ENCODE measurements at regions not wholly inside any gene's neighbourhood (a gene's known extent, or its start where the extent isn't known, plus 50 kb on each side); places are given as distances from the start of the nearest gene placed in this dataset.

DNA sequence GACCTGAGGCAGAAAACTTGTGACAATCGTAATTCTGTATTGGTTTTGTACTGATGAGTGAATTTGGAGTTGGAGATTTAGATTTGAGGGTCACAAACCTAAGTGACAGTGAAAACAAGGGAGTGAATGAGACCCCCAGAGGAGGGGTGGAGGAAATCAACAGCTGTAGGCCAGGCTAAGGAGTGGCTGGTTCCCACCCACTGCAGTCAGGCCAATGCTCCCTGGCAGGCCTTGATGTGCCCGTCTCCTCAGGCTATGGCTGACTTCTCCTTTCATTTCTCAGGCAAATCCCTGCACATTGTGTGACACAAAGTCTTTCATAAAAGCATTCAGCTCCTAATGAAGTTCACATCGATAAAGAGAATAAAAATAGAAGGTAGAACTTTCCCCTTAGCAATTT, 557.6 kb downstream of the CETN3 start:
- no peak overlapping the region for H3K9ac ChIP-seq (ENCODE audit: low read length in 3 of 3)
- intact Hi-C loops (cut with DNase I) = no loop called here
- H3K9me3 ChIP-seq (ENCODE audit: control insufficient read depth in 2 of 3, insufficient read depth in 1 of 3, low read length in 3 of 3) = no peaks in the 10 kb centered on the region
- TF ChIP-seq, protein P1, sequence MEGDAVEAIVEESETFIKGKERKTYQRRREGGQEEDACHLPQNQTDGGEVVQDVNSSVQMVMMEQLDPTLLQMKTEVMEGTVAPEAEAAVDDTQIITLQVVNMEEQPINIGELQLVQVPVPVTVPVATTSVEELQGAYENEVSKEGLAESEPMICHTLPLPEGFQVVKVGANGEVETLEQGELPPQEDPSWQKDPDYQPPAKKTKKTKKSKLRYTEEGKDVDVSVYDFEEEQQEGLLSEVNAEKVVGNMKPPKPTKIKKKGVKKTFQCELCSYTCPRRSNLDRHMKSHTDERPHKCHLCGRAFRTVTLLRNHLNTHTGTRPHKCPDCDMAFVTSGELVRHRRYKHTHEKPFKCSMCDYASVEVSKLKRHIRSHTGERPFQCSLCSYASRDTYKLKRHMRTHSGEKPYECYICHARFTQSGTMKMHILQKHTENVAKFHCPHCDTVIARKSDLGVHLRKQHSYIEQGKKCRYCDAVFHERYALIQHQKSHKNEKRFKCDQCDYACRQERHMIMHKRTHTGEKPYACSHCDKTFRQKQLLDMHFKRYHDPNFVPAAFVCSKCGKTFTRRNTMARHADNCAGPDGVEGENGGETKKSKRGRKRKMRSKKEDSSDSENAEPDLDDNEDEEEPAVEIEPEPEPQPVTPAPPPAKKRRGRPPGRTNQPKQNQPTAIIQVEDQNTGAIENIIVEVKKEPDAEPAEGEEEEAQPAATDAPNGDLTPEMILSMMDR (IDR thresholded peaks at IDR 0.05; ENCODE audit: borderline replicate concordance, extremely low read depth, insufficient read depth) = no peak
- FAIRE-seq = no peak
- no peak for DNase-seq
- H3K36me3 ChIP-seq (ENCODE audit: control insufficient read depth in 2 of 3, insufficient read depth in 3 of 3, low read length in 3 of 3) = no peaks in the 10 kb centered on the region
- H3K27me3 ChIP-seq (ENCODE audit: control insufficient read depth, insufficient read depth, low read length) = no peaks in the 10 kb centered on the region
- no peaks in the 10 kb centered on the region for H3K4me1 ChIP-seq (ENCODE audit: control insufficient read depth in 2 of 3, insufficient read depth in 2 of 3, low read depth in 1 of 3, low read length in 3 of 3)
- no peak overlapping the region for H3K4me3 ChIP-seq (ENCODE audit: low read length in 3 of 3)
- no peak overlapping the region for H3K27ac ChIP-seq (ENCODE audit: low read depth in 2 of 2, low read length in 2 of 2)

DNA sequence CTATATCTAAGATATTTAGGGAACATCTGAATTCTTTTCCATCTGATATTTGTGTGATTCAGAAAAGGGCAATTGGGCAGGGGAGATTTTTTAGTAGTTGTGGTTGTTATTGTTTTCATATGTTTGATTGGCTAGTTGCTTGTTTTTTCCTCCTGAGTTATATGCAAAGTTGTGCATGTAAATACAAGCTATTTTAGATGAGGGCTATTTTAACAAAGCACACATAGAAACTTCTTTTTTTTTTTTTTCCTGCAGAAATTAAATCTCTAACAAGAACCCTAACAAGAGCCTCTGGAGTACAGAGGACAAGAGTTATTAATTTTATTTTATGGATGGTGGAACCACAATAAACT, 559.1 kb downstream of the CETN3 start:
- H3K27ac ChIP-seq (ENCODE audit: low read depth in 2 of 2, low read length in 2 of 2) = no peak overlapping the region
- FAIRE-seq (no peak), DNase-seq (peak in 1 of 5 donors; percentile 2)
- H3K36me3 ChIP-seq (ENCODE audit: control insufficient read depth in 2 of 3, insufficient read depth in 3 of 3, low read length in 3 of 3) = no peaks in the 10 kb centered on the region
- no peaks in the 10 kb centered on the region for H3K27me3 ChIP-seq (ENCODE audit: control insufficient read depth, insufficient read depth, low read length)
- no peak overlapping the region for H3K4me3 ChIP-seq (ENCODE audit: low read length in 3 of 3)
- H3K4me1 ChIP-seq (ENCODE audit: control insufficient read depth in 2 of 3, insufficient read depth in 2 of 3, low read depth in 1 of 3, low read length in 3 of 3) = no peaks in the 10 kb centered on the region
- no peaks in the 10 kb centered on the region for H3K9me3 ChIP-seq (ENCODE audit: control insufficient read depth in 2 of 3, insufficient read depth in 1 of 3, low read length in 3 of 3)
- TF ChIP-seq, protein P1 (IDR thresholded peaks at IDR 0.05; ENCODE audit: borderline replicate concordance, extremely low read depth, insufficient read depth) = no peak
- no peak overlapping the region for H3K9ac ChIP-seq (ENCODE audit: low read length in 3 of 3)
- intact Hi-C loops (cut with DNase I) = no loop called here

GRCh38 chr5:89849830-89850512, 559.6 kb downstream of the CETN3 start:
- intact Hi-C loops (cut with DNase I) = no loop called here
- Histone ChIP-seq H3K27me3 (ENCODE audit: control insufficient read depth, insufficient read depth, low read length) (no peaks in the 10 kb centered on the region), H3K27ac (ENCODE audit: low read depth in 2 of 2, low read length in 2 of 2) (no peak overlapping the region), H3K36me3 (ENCODE audit: control insufficient read depth in 2 of 3, insufficient read depth in 3 of 3, low read length in 3 of 3) (no peaks in the 10 kb centered on the region), H3K4me1 (ENCODE audit: control insufficient read depth in 2 of 3, insufficient read depth in 2 of 3, low read depth in 1 of 3, low read length in 3 of 3) (no peaks in the 10 kb centered on the region), H3K9ac (ENCODE audit: low read length in 3 of 3) (no peak overlapping the region), H3K9me3 (ENCODE audit: control insufficient read depth in 2 of 3, insufficient read depth in 1 of 3, low read length in 3 of 3) (no peaks in the 10 kb centered on the region), H3K4me3 (ENCODE audit: low read length in 3 of 3) (no peak overlapping the region)
- TF ChIP-seq, protein P1 (IDR thresholded peaks at IDR 0.05; ENCODE audit: borderline replicate concordance, extremely low read depth, insufficient read depth) = no peak
- FAIRE-seq = no peak
- peak in 1 of 5 donors; percentile 14 for DNase-seq

GRCh38 chr5:89847743-89848142, 561.8 kb downstream of the CETN3 start:
- no peak overlapping the region for H3K4me3 ChIP-seq (ENCODE audit: low read length in 3 of 3)
- no peaks in the 10 kb centered on the region for H3K36me3 ChIP-seq (ENCODE audit: control insufficient read depth in 2 of 3, insufficient read depth in 3 of 3, low read length in 3 of 3)
- no peaks in the 10 kb centered on the region for H3K9me3 ChIP-seq (ENCODE audit: control insufficient read depth in 2 of 3, insufficient read depth in 1 of 3, low read length in 3 of 3)
- intact Hi-C loops (cut with DNase I) = no loop called here
- FAIRE-seq (no peak), DNase-seq (no peak)
- no peak overlapping the region for H3K27ac ChIP-seq (ENCODE audit: low read depth in 2 of 2, low read length in 2 of 2)
- H3K4me1 ChIP-seq (ENCODE audit: control insufficient read depth in 2 of 3, insufficient read depth in 2 of 3, low read depth in 1 of 3, low read length in 3 of 3) = no peaks in the 10 kb centered on the region
- H3K27me3 ChIP-seq (ENCODE audit: control insufficient read depth, insufficient read depth, low read length) = no peaks in the 10 kb centered on the region
- TF ChIP-seq, protein P1 (IDR thresholded peaks at IDR 0.05; ENCODE audit: borderline replicate concordance, extremely low read depth, insufficient read depth) = no peak
- H3K9ac ChIP-seq (ENCODE audit: low read length in 3 of 3) = no peak overlapping the region
